ENCODE measurements at regions not wholly inside any gene's neighbourhood (a gene's known extent, or its start where the extent isn't known, plus 50 kb on each side); places are given as distances from the start of the nearest gene placed in this dataset.

- H3K27ac ChIP-seq: no peak overlapping the region
- intact Hi-C loops (cut with DNase I): no loop called here
- no peak for TF ChIP-seq CTCF (IDR thresholded peaks at IDR 0.05)
- no peaks in the 10 kb centered on the region for H3K4me1 ChIP-seq
- H3K4me3 ChIP-seq: no peak overlapping the region
- DNase-seq (no peak), ATAC-seq (no peak)
- H3K36me3 ChIP-seq (ENCODE audit: insufficient read depth in 1 of 2, low read depth in 1 of 2): no peaks in the 10 kb centered on the region
- 18 to 24% (median 19%) methylated on average over 28 of the region's 28 CpGs for WGBS, 3 donors
- no peaks in the 10 kb centered on the region for H3K9me3 ChIP-seq
- H3K27me3 ChIP-seq (ENCODE audit: insufficient read depth in 3 of 3, low read length in 2 of 3): peaks cover 0 to 2% (median 0%) of the 10 kb centered on the region in 3 donors
Measured at GRCh38 chrX:781224-782204, 150.9 kb downstream of the SHOX start.

- TF ChIP-seq CTCF (IDR thresholded peaks at IDR 0.05): no peak
- no peaks in the 10 kb centered on the region for H3K36me3 ChIP-seq (ENCODE audit: insufficient read depth in 1 of 2, low read depth in 1 of 2)
- intact Hi-C loops (cut with DNase I): no loop called here
- ATAC-seq: no peak
- 61 to 68% (median 62%) methylated on average over 14 of the region's 14 CpGs for WGBS, 3 donors
- peaks cover 0 to 2% (median 0%) of the 10 kb centered on the region in 3 donors for H3K27me3 ChIP-seq (ENCODE audit: insufficient read depth in 3 of 3, low read length in 2 of 3)
- H3K4me1 ChIP-seq: no peaks in the 10 kb centered on the region
- H3K9me3 ChIP-seq: no peaks in the 10 kb centered on the region
- no peak overlapping the region for H3K27ac ChIP-seq
- H3K4me3 ChIP-seq: no peak overlapping the region
- DNase-seq: no peak
Measured at GRCh38 chrX:776529-777230, 146.1 kb downstream of the SHOX start.

GRCh38 chrX:776061-776460 is 145.5 kb downstream of the SHOX start:
- TF ChIP-seq CTCF (IDR thresholded peaks at IDR 0.05): no peak
- WGBS, 3 donors: 66 to 72% (median 66%) methylated on average over 9 of the region's 9 CpGs
- no peaks in the 10 kb centered on the region for H3K36me3 ChIP-seq (ENCODE audit: insufficient read depth in 1 of 2, low read depth in 1 of 2)
- no peak overlapping the region for H3K27ac ChIP-seq
- no peaks in the 10 kb centered on the region for H3K27me3 ChIP-seq (ENCODE audit: insufficient read depth in 3 of 3, low read length in 2 of 3)
- no peaks in the 10 kb centered on the region for H3K4me1 ChIP-seq
- intact Hi-C loops (cut with DNase I): no loop called here
- DNase-seq: no peak
- no peak overlapping the region for H3K4me3 ChIP-seq
- H3K9me3 ChIP-seq: no peaks in the 10 kb centered on the region
- no peak for ATAC-seq

GRCh38 chrX:774536-774935 is 143.9 kb downstream of the SHOX start:
- no peak for ATAC-seq
- WGBS, 3 donors: 59 to 65% (median 59%) methylated on average over 8 of the region's 8 CpGs
- intact Hi-C loops (cut with DNase I): no loop called here

More at GRCh38 chrX:774536-774935, 143.9 kb downstream of the SHOX start:
- Histone ChIP-seq H3K27ac (no peak overlapping the region), H3K9me3 (no peaks in the 10 kb centered on the region), H3K27me3 (ENCODE audit: insufficient read depth in 3 of 3, low read length in 2 of 3) (no peaks in the 10 kb centered on the region), H3K4me1 (no peaks in the 10 kb centered on the region), H3K36me3 (ENCODE audit: insufficient read depth in 1 of 2, low read depth in 1 of 2) (no peaks in the 10 kb centered on the region), H3K4me3 (no peak overlapping the region)
- DNase-seq: no peak
- no peak for TF ChIP-seq CTCF (IDR thresholded peaks at IDR 0.05)
